ENCODE measurements at regions not wholly inside any gene's neighbourhood (a gene's known extent, or its start where the extent isn't known, plus 50 kb on each side); places are given as distances from the start of the nearest gene placed in this dataset.

- DNase-seq, result no peak
Observed at GRCh38 chr4:59243038-59243437, 1957.1 kb upstream of the ADGRL3 start.

GRCh38 chr4:59247032-59247431 lies 1953.1 kb upstream of the ADGRL3 start:
- no peak for DNase-seq

GRCh38 chr4:59248313-59248712 lies 1951.8 kb upstream of the ADGRL3 start:
- DNase-seq, result no peak

GRCh38 chr4:59249110-59249509 lies 1951.0 kb upstream of the ADGRL3 start:
- DNase-seq, result no peak

- DNase-seq, result no peak
Observed at GRCh38 chr4:59258002-59258401, 1942.1 kb upstream of the ADGRL3 start.

GRCh38 chr4:59307609-59308008 lies 1892.5 kb upstream of the ADGRL3 start:
- no peak for DNase-seq

- DNase-seq, result no peak
Observed at GRCh38 chr4:59314637-59315036, 1885.5 kb upstream of the ADGRL3 start.

- DNase-seq, result no peak
Observed at GRCh38 chr4:59339631-59340030, 1860.5 kb upstream of the ADGRL3 start.

- DNase-seq, result no peak
Observed at GRCh38 chr4:59341506-59341905, 1858.6 kb upstream of the ADGRL3 start.

GRCh38 chr4:59348949-59349348 lies 1851.2 kb upstream of the ADGRL3 start:
- no peak for DNase-seq

GRCh38 chr4:59369229-59369628 lies 1830.9 kb upstream of the ADGRL3 start:
- no peak for DNase-seq

GRCh38 chr4:59374416-59374815 lies 1825.7 kb upstream of the ADGRL3 start:
- no peak for DNase-seq

GRCh38 chr4:59380841-59381366 lies 1819.2 kb upstream of the ADGRL3 start:
- no peak for DNase-seq

GRCh38 chr4:59381591-59381990 lies 1818.5 kb upstream of the ADGRL3 start:
- no peak for DNase-seq

GRCh38 chr4:59387759-59388758 lies 1812.1 kb upstream of the ADGRL3 start:
- no peak for DNase-seq

GRCh38 chr4:59393780-59394179 lies 1806.3 kb upstream of the ADGRL3 start:
- DNase-seq, result no peak

GRCh38 chr4:59400334-59400733 lies 1799.8 kb upstream of the ADGRL3 start:
- DNase-seq, result no peak

GRCh38 chr4:59409647-59410046 lies 1790.5 kb upstream of the ADGRL3 start:
- DNase-seq, result no peak

GRCh38 chr4:59412739-59413138 lies 1787.4 kb upstream of the ADGRL3 start:
- no peak for DNase-seq

- no peak for DNase-seq
Observed at GRCh38 chr4:59455751-59456150, 1744.4 kb upstream of the ADGRL3 start.

GRCh38 chr4:59457576-59457975 lies 1742.5 kb upstream of the ADGRL3 start:
- no peak for DNase-seq

- no peak for DNase-seq
Observed at GRCh38 chr4:59484944-59485343, 1715.2 kb upstream of the ADGRL3 start.

- no peak for DNase-seq
Observed at GRCh38 chr4:59500103-59500502, 1700.0 kb upstream of the ADGRL3 start.

GRCh38 chr4:59503731-59504130 lies 1696.4 kb upstream of the ADGRL3 start:
- DNase-seq, result no peak

Data from dermis blood vessel endothelial cell (primary cell).